ENCODE measurements at regions not wholly inside any gene's neighbourhood (a gene's known extent, or its start where the extent isn't known, plus 50 kb on each side); places are given as distances from the start of the nearest gene placed in this dataset.

- TF ChIP-seq, protein P1, sequence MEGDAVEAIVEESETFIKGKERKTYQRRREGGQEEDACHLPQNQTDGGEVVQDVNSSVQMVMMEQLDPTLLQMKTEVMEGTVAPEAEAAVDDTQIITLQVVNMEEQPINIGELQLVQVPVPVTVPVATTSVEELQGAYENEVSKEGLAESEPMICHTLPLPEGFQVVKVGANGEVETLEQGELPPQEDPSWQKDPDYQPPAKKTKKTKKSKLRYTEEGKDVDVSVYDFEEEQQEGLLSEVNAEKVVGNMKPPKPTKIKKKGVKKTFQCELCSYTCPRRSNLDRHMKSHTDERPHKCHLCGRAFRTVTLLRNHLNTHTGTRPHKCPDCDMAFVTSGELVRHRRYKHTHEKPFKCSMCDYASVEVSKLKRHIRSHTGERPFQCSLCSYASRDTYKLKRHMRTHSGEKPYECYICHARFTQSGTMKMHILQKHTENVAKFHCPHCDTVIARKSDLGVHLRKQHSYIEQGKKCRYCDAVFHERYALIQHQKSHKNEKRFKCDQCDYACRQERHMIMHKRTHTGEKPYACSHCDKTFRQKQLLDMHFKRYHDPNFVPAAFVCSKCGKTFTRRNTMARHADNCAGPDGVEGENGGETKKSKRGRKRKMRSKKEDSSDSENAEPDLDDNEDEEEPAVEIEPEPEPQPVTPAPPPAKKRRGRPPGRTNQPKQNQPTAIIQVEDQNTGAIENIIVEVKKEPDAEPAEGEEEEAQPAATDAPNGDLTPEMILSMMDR (IDR thresholded peaks at IDR 0.05): no peak
- TF ChIP-seq ZFX (IDR thresholded peaks at IDR 0.05; ENCODE audit: borderline replicate concordance): no peak
Measured at GRCh38 chr1:195075973-195076372, 1532.3 kb downstream of the KCNT2 start.

Data from 22Rv1 (cell line).